Liver (tissue), 8 donors: ENCODE measurements at regions not wholly inside any gene's neighbourhood (a gene's known extent, or its start where the extent isn't known, plus 50 kb on each side); places are given as distances from the start of the nearest gene placed in this dataset.
A peak's percentile ranks its signal among the peaks of the same experiment; 100 is the strongest.

Experiments used
- DNase-seq: peaks from one replicate; pipeline ENCODE4 v3.0.0-alpha.2; 2017; ENCODE audit warnings: low spot score
- H3K27ac ChIP-seq, 2 donors: one replicate each; pipeline ENCODE4 v1.7.0; 2013; ENCODE audit warnings: inconsistent platforms in 2 of 2, low read length in 2 of 2, control low read depth in 1 of 2, low read depth in 1 of 2, mild to moderate bottlenecking in 1 of 2
- H3K27me3 ChIP-seq, 4 donors: one replicate each; pipeline versions ENCODE4 v1.6.1 to v1.7.0; 2013; ENCODE audit warnings: low read length in 3 of 4, inconsistent platforms in 1 of 4, mild to moderate bottlenecking in 1 of 4, moderate library complexity in 1 of 4; ENCODE audit not compliant: control insufficient read depth in 4 of 4, insufficient read depth in 4 of 4
- H3K36me3 ChIP-seq, 4 donors: one replicate each; pipeline versions ENCODE4 v1.6.1 to v1.7.0; 2013; ENCODE audit warnings: low read length in 3 of 4, mild to moderate bottlenecking in 3 of 4, low read depth in 1 of 4, moderate library complexity in 1 of 4; ENCODE audit not compliant: control insufficient read depth in 4 of 4, insufficient read depth in 3 of 4
- H3K4me1 ChIP-seq, 4 donors: one replicate each; pipeline versions ENCODE4 v1.6.1 to v1.7.0; 2013; ENCODE audit warnings: low read length in 3 of 4, mild to moderate bottlenecking in 3 of 4, moderate library complexity in 1 of 4; ENCODE audit not compliant: control insufficient read depth in 4 of 4, insufficient read depth in 4 of 4
- H3K4me3 ChIP-seq, 3 donors: one replicate each; pipeline versions ENCODE4 v1.6.1 to v1.7.0; 2013; ENCODE audit warnings: low read length in 3 of 3, control low read depth in 1 of 3, low read depth in 1 of 3, mild to moderate bottlenecking in 1 of 3
- H3K9ac ChIP-seq, 2 donors: one replicate each; pipeline ENCODE4 v1.7.0; 2013; ENCODE audit warnings: low read length in 2 of 2, mild to moderate bottlenecking in 2 of 2, moderate library complexity in 2 of 2, control low read depth in 1 of 2, low read depth in 1 of 2
- H3K9me3 ChIP-seq, 4 donors: one replicate each; pipeline versions ENCODE4 v1.6.1 to v1.7.0; 2013; ENCODE audit warnings: low read length in 3 of 4; ENCODE audit not compliant: control insufficient read depth in 4 of 4
- EGR1 ChIP-seq, 2 donors: IDR thresholded peaks; 2 replicates each; pipeline ENCODE4 v1.6.1; 2016 to 2018; ENCODE audit warnings: antibody characterized with exemption in 2 of 2, low read depth in 2 of 2
- FOXA1 ChIP-seq: IDR thresholded peaks from 2 replicates; pipeline ENCODE4 v1.6.1; 2016; ENCODE audit warnings: antibody characterized with exemption
- FOXA2 ChIP-seq: IDR thresholded peaks from 2 replicates; pipeline ENCODE4 v1.6.1; 2016; ENCODE audit warnings: antibody characterized with exemption
- GABPA ChIP-seq, 2 donors: IDR thresholded peaks in 1 of 2; conservative IDR thresholded peaks in 1 of 2; 2 replicates each; pipeline ENCODE4 v1.6.1; 2016; ENCODE audit warnings: antibody characterized with exemption in 2 of 2, mild to moderate bottlenecking in 1 of 2, moderate library complexity in 1 of 2
- HNF4A ChIP-seq, 2 donors: conservative IDR thresholded peaks; 2 replicates each; pipeline ENCODE4 v1.6.1; 2016; ENCODE audit warnings: antibody characterized with exemption in 2 of 2, mild to moderate bottlenecking in 2 of 2
- HNF4G ChIP-seq: IDR thresholded peaks from 2 replicates; pipeline ENCODE4 v1.6.1; 2016; ENCODE audit warnings: antibody characterized with exemption
- JUND ChIP-seq, 2 donors: IDR thresholded peaks; 2 replicates each; pipeline ENCODE4 v1.6.1; 2016; ENCODE audit warnings: antibody characterized with exemption in 2 of 2
- NR2F2 ChIP-seq: IDR thresholded peaks from 2 replicates; pipeline ENCODE4 v1.6.1; 2016; ENCODE audit warnings: antibody characterized with exemption
- RAD21 ChIP-seq, 2 donors: IDR thresholded peaks; 2 replicates each; pipeline ENCODE4 v1.6.1; 2016; ENCODE audit warnings: antibody characterized with exemption in 2 of 2, mild to moderate bottlenecking in 2 of 2
- RXRA ChIP-seq, 2 donors: IDR thresholded peaks; 2 replicates each; pipeline ENCODE4 v1.6.1; 2017 to 2018; ENCODE audit warnings: antibody characterized with exemption in 2 of 2, mild to moderate bottlenecking in 1 of 2
- SP1 ChIP-seq: IDR thresholded peaks from 2 replicates; pipeline ENCODE4 v1.6.1; 2018; ENCODE audit warnings: antibody characterized with exemption, mild to moderate bottlenecking
- TAF1 ChIP-seq: conservative IDR thresholded peaks from 2 replicates; pipeline ENCODE4 v1.6.1; 2016; ENCODE audit warnings: antibody characterized with exemption, mild to moderate bottlenecking
- YY1 ChIP-seq: IDR thresholded peaks from 2 replicates; pipeline ENCODE4 v1.6.1; 2016; ENCODE audit warnings: antibody characterized with exemption, mild to moderate bottlenecking
- WGBS: extraction: QIAGEN DNeasy Blood & Tissue Kit; methylation state at CpG from one replicate; pipeline ENCODE4 v1.1.7; 2013; 5-methylcytosine and 5-hydroxymethylcytosine counted together
- TF ChIP-seq, protein P1 (sequence below): IDR thresholded peaks from 2 replicates; pipeline ENCODE4 v1.6.1; 2016; ENCODE audit warnings: antibody characterized with exemption
- TF ChIP-seq, protein P2 (sequence below): IDR thresholded peaks from 2 replicates; pipeline ENCODE4 v1.6.1; 2016; ENCODE audit warnings: antibody characterized with exemption
- TF ChIP-seq, protein P3 (sequence below): IDR thresholded peaks from 2 replicates; pipeline ENCODE4 v1.6.1; 2016; ENCODE audit warnings: antibody characterized with exemption
- TF ChIP-seq, protein P4 (sequence below): IDR thresholded peaks from 2 replicates; pipeline ENCODE4 v1.6.1; 2016; ENCODE audit warnings: antibody characterized with exemption, mild to moderate bottlenecking
- TF ChIP-seq, protein P5 (sequence below): fragments of 150-350 bp; IDR thresholded peaks from 2 replicates; pipeline ENCODE4 v1.5.1; 2017; ENCODE audit warnings: improper control_type of control experiment, low read depth, low read length; ENCODE audit not compliant: missing input control
- donor health status: healthy.
- donor health status: healthy.
- donor health status: healthy.
- donor health status: healthy.
- donor health status: healthy.

DNA sequence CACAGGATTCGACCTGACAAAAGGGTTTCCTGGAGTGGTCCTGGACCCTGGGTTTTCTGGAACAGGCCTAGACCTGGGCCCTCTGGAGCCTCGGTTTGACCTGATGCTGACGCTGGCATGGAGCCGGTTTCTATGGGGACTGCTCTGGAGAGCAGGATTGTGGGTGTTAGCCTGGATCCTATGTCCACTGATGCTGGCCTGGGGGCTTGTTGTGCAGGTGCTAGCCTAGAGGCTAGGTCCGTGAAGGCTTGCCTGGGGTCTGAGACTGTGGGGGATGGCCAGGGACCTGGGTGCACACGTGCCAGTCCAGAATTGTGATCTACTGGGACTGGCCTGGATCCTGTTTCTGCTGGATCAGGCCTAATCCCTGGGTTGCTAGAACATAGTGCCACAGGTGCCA, 173.1 kb downstream of the TMEM47 start:
- WGBS: 90% methylated on average over 6 of the region's 6 CpGs

DNA sequence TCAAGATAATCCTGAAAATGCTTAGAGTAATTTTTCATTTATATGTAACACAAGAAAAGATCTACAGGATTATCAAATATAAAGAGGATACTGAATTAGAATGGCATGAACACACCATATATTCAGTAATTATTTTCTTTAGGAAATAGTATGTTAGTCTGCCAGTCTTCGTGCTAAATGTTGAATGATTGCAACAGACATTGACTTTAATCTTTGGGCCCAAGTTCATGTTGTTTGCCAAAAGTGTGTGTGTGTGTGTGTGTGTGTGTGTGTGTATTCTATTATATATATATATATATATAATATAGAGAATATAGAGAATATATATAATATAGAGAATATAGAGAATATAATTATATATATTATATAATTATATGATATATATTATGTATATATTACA, 186.6 kb downstream of the TMEM47 start:
- H3K27me3 ChIP-seq: no peaks in the 10 kb centered on the region
- no peaks in the 10 kb centered on the region for H3K36me3 ChIP-seq
- H3K9ac ChIP-seq: no peak overlapping the region
- no peak for DNase-seq
- WGBS: 38% methylated on average over 1 of the region's 1 CpG
- no peaks in the 10 kb centered on the region for H3K9me3 ChIP-seq
- no peaks in the 10 kb centered on the region for H3K4me1 ChIP-seq
- H3K27ac ChIP-seq: no peak overlapping the region
- no peak overlapping the region for H3K4me3 ChIP-seq
- no peak for TF ChIP-seq HNF4G
- peak; percentile 57 to 59 for TF ChIP-seq HNF4A (conservative IDR thresholded peaks at IDR 0.05)
- TF ChIP-seq NR2F2: no peak

More for the DNA sequence above, 173.1 kb downstream of the TMEM47 start:
- no peaks in the 10 kb centered on the region for H3K9me3 ChIP-seq
- H3K9ac ChIP-seq: no peak overlapping the region
- TF ChIP-seq, protein P1, sequence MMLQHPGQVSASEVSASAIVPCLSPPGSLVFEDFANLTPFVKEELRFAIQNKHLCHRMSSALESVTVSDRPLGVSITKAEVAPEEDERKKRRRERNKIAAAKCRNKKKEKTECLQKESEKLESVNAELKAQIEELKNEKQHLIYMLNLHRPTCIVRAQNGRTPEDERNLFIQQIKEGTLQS: no peak
- TF ChIP-seq JUND (IDR thresholded peaks at IDR 0.05): no peak
- no peak for TF ChIP-seq YY1
- no peak for TF ChIP-seq NR2F2
- TF ChIP-seq TAF1: no peak
- TF ChIP-seq, protein P2, sequence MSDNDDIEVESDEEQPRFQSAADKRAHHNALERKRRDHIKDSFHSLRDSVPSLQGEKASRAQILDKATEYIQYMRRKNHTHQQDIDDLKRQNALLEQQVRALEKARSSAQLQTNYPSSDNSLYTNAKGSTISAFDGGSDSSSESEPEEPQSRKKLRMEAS: no peak
- no peak for TF ChIP-seq EGR1 (IDR thresholded peaks at IDR 0.05; ENCODE audit: low read depth in 2 of 2)
- TF ChIP-seq HNF4G: no peak
- no peak for TF ChIP-seq SP1
- TF ChIP-seq, protein P3, sequence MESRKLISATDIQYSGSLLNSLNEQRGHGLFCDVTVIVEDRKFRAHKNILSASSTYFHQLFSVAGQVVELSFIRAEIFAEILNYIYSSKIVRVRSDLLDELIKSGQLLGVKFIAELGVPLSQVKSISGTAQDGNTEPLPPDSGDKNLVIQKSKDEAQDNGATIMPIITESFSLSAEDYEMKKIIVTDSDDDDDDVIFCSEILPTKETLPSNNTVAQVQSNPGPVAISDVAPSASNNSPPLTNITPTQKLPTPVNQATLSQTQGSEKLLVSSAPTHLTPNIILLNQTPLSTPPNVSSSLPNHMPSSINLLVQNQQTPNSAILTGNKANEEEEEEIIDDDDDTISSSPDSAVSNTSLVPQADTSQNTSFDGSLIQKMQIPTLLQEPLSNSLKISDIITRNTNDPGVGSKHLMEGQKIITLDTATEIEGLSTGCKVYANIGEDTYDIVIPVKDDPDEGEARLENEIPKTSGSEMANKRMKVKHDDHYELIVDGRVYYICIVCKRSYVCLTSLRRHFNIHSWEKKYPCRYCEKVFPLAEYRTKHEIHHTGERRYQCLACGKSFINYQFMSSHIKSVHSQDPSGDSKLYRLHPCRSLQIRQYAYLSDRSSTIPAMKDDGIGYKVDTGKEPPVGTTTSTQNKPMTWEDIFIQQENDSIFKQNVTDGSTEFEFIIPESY: no peak
- TF ChIP-seq, protein P4, sequence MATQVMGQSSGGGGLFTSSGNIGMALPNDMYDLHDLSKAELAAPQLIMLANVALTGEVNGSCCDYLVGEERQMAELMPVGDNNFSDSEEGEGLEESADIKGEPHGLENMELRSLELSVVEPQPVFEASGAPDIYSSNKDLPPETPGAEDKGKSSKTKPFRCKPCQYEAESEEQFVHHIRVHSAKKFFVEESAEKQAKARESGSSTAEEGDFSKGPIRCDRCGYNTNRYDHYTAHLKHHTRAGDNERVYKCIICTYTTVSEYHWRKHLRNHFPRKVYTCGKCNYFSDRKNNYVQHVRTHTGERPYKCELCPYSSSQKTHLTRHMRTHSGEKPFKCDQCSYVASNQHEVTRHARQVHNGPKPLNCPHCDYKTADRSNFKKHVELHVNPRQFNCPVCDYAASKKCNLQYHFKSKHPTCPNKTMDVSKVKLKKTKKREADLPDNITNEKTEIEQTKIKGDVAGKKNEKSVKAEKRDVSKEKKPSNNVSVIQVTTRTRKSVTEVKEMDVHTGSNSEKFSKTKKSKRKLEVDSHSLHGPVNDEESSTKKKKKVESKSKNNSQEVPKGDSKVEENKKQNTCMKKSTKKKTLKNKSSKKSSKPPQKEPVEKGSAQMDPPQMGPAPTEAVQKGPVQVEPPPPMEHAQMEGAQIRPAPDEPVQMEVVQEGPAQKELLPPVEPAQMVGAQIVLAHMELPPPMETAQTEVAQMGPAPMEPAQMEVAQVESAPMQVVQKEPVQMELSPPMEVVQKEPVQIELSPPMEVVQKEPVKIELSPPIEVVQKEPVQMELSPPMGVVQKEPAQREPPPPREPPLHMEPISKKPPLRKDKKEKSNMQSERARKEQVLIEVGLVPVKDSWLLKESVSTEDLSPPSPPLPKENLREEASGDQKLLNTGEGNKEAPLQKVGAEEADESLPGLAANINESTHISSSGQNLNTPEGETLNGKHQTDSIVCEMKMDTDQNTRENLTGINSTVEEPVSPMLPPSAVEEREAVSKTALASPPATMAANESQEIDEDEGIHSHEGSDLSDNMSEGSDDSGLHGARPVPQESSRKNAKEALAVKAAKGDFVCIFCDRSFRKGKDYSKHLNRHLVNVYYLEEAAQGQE: no peak
- TF ChIP-seq, protein P5, sequence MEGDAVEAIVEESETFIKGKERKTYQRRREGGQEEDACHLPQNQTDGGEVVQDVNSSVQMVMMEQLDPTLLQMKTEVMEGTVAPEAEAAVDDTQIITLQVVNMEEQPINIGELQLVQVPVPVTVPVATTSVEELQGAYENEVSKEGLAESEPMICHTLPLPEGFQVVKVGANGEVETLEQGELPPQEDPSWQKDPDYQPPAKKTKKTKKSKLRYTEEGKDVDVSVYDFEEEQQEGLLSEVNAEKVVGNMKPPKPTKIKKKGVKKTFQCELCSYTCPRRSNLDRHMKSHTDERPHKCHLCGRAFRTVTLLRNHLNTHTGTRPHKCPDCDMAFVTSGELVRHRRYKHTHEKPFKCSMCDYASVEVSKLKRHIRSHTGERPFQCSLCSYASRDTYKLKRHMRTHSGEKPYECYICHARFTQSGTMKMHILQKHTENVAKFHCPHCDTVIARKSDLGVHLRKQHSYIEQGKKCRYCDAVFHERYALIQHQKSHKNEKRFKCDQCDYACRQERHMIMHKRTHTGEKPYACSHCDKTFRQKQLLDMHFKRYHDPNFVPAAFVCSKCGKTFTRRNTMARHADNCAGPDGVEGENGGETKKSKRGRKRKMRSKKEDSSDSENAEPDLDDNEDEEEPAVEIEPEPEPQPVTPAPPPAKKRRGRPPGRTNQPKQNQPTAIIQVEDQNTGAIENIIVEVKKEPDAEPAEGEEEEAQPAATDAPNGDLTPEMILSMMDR: no peak
- no peak for TF ChIP-seq HNF4A (conservative IDR thresholded peaks at IDR 0.05)
- no peak for TF ChIP-seq FOXA2
- TF ChIP-seq FOXA1: no peak
- TF ChIP-seq GABPA (IDR thresholded peaks at IDR 0.05 in 1 of 2, conservative IDR thresholded peaks at IDR 0.05 in 1 of 2): no peak
- TF ChIP-seq RXRA (IDR thresholded peaks at IDR 0.05): no peak
- no peak for TF ChIP-seq RAD21 (IDR thresholded peaks at IDR 0.05)
- no peak overlapping the region for H3K4me3 ChIP-seq
- H3K27ac ChIP-seq: no peak overlapping the region
- no peak for DNase-seq
- no peaks in the 10 kb centered on the region for H3K36me3 ChIP-seq
- no peaks in the 10 kb centered on the region for H3K27me3 ChIP-seq
- H3K4me1 ChIP-seq: no peaks in the 10 kb centered on the region
